ENCODE measurements at regions not wholly inside any gene's neighbourhood (a gene's known extent, or its start where the extent isn't known, plus 50 kb on each side); places are given as distances from the start of the nearest gene placed in this dataset.
A peak's percentile ranks its signal among the peaks of the same experiment; 100 is the strongest.

- H3K9ac ChIP-seq (ENCODE audit: insufficient read depth, low read length, poor library complexity, severe bottlenecking): no peak overlapping the region
- DNase-seq: peak; percentile 9 to 59 (median 18)
- peaks cover 15 to 33% (median 20%) of the 10 kb centered on the region in 7 donors for H3K9me3 Mint-ChIP-seq
- no peaks in the 10 kb centered on the region for H3K27me3 ChIP-seq (ENCODE audit: control insufficient read depth in 2 of 2, insufficient read depth in 2 of 2, low read length in 2 of 2)
- no peak overlapping the region for H3K27ac Mint-ChIP-seq
- no peaks in the 10 kb centered on the region for H3K27me3 Mint-ChIP-seq (ENCODE audit: low read depth in 3 of 3)
- H3K4me1 ChIP-seq (ENCODE audit: control insufficient read depth in 1 of 2, insufficient read depth in 2 of 2, low read length in 2 of 2): peaks cover under 1 to 2% of the 10 kb centered on the region in 2 donors
- intact Hi-C loops (cut with micrococcal nuclease): no loop called here
- no peak overlapping the region for H3K4me2 ChIP-seq (replicated peaks; ENCODE audit: extremely low read depth, low read length, poor library complexity, severe bottlenecking)
- peaks cover 8% of the 10 kb centered on the region for H3K4me1 Mint-ChIP-seq
- H4K20me1 ChIP-seq (ENCODE audit: insufficient read depth, low read length): no peaks in the 10 kb centered on the region
- no peak overlapping the region for H2AFZ ChIP-seq (ENCODE audit: insufficient read depth, low read depth, low read length, poor library complexity, severe bottlenecking)
- no peaks in the 10 kb centered on the region for H3K36me3 Mint-ChIP-seq
- TF ChIP-seq CTCF (IDR thresholded peaks at IDR 0.05): no peak
- peaks cover 15 to 16% of the 10 kb centered on the region in 2 donors for H3K9me3 ChIP-seq (replicated peaks in 1 of 2; ENCODE audit: control insufficient read depth in 1 of 2, insufficient read depth in 1 of 2, low read length in 2 of 2)
- no CpG with 5 or more reads among the region's 1 CpG for WGBS (ENCODE audit: insufficient coverage)
- no peaks in the 10 kb centered on the region for H3K79me2 ChIP-seq (ENCODE audit: insufficient read depth, low read length)
- H3K4me3 ChIP-seq (replicated peaks in 1 of 3; ENCODE audit: low read depth in 2 of 3, low read length in 3 of 3): no peak overlapping the region
- no peaks in the 10 kb centered on the region for H3K36me3 ChIP-seq (replicated peaks in 1 of 2; ENCODE audit: control insufficient read depth in 1 of 2, insufficient read depth in 2 of 2, low read length in 2 of 2)
- no peak overlapping the region for H3K27ac ChIP-seq (ENCODE audit: low read depth in 1 of 2, low read length in 2 of 2)
- H3K4me3 Mint-ChIP-seq: no peak overlapping the region
These were observed 476.1 kb downstream of the EDEM1 start for GRCh38 chr3:5663601-5664000.

- Mint-ChIP-seq H3K36me3 (no peaks in the 10 kb centered on the region), H3K27ac (no peak overlapping the region), H3K4me3 (no peak overlapping the region), H3K27me3 (ENCODE audit: low read depth in 3 of 3) (peaks cover 0 to 2% (median 0%) of the 10 kb centered on the region in 3 donors), H3K4me1 (peaks cover 4% of the 10 kb centered on the region), H3K9me3 (peaks cover 15 to 26% (median 21%) of the 10 kb centered on the region in 7 donors)
- intact Hi-C loops (cut with micrococcal nuclease): no loop called here
- H3K4me1 ChIP-seq (ENCODE audit: control insufficient read depth in 1 of 2, insufficient read depth in 2 of 2, low read length in 2 of 2): peaks cover 0 to 2% of the 10 kb centered on the region in 2 donors
- H3K4me2 ChIP-seq (replicated peaks; ENCODE audit: extremely low read depth, low read length, poor library complexity, severe bottlenecking): no peak overlapping the region
- peaks cover 15 to 16% of the 10 kb centered on the region in 2 donors for H3K9me3 ChIP-seq (replicated peaks in 1 of 2; ENCODE audit: control insufficient read depth in 1 of 2, insufficient read depth in 1 of 2, low read length in 2 of 2)
- DNase-seq: no peak
- no CpG with 5 or more reads among the region's 4 CpGs for WGBS (ENCODE audit: insufficient coverage)
- H4K20me1 ChIP-seq (ENCODE audit: insufficient read depth, low read length): no peaks in the 10 kb centered on the region
- no peaks in the 10 kb centered on the region for H3K79me2 ChIP-seq (ENCODE audit: insufficient read depth, low read length)
- H3K4me3 ChIP-seq (replicated peaks in 1 of 3; ENCODE audit: low read depth in 2 of 3, low read length in 3 of 3): no peak overlapping the region
- no peak overlapping the region for H2AFZ ChIP-seq (ENCODE audit: insufficient read depth, low read depth, low read length, poor library complexity, severe bottlenecking)
- no peaks in the 10 kb centered on the region for H3K27me3 ChIP-seq (ENCODE audit: control insufficient read depth in 2 of 2, insufficient read depth in 2 of 2, low read length in 2 of 2)
- TF ChIP-seq CTCF (IDR thresholded peaks at IDR 0.05): no peak
- no peak overlapping the region for H3K27ac ChIP-seq (ENCODE audit: low read depth in 1 of 2, low read length in 2 of 2)
- no peak overlapping the region for H3K9ac ChIP-seq (ENCODE audit: insufficient read depth, low read length, poor library complexity, severe bottlenecking)
- no peaks in the 10 kb centered on the region for H3K36me3 ChIP-seq (replicated peaks in 1 of 2; ENCODE audit: control insufficient read depth in 1 of 2, insufficient read depth in 2 of 2, low read length in 2 of 2)
These were observed 478.9 kb downstream of the EDEM1 start for GRCh38 chr3:5666455-5666854.
